Epithelial cell of esophagus (primary cell): ENCODE measurements at regions not wholly inside any gene's neighbourhood (a gene's known extent, or its start where the extent isn't known, plus 50 kb on each side); places are given as distances from the start of the nearest gene placed in this dataset.

Experiments
- DNase-seq: peaks from one replicate; pipeline ENCODE4 v3.0.0; 2010; ENCODE audit warnings: low read depth
- H3K4me3 ChIP-seq: 2 replicates; pipeline ENCODE4 v1.5.1; 2011; ENCODE audit warnings: mild to moderate bottlenecking, low read length, control low read depth
- TF ChIP-seq, protein P1 (sequence below): IDR thresholded peaks from 2 replicates; pipeline ENCODE4 v1.5.1; 2011; ENCODE audit warnings: low read depth, mild to moderate bottlenecking, low read length, control low read depth, inconsistent platforms; ENCODE audit not compliant: insufficient read depth; ENCODE audit errors: missing control alignments

- no peak for DNase-seq
- TF ChIP-seq, protein P1, sequence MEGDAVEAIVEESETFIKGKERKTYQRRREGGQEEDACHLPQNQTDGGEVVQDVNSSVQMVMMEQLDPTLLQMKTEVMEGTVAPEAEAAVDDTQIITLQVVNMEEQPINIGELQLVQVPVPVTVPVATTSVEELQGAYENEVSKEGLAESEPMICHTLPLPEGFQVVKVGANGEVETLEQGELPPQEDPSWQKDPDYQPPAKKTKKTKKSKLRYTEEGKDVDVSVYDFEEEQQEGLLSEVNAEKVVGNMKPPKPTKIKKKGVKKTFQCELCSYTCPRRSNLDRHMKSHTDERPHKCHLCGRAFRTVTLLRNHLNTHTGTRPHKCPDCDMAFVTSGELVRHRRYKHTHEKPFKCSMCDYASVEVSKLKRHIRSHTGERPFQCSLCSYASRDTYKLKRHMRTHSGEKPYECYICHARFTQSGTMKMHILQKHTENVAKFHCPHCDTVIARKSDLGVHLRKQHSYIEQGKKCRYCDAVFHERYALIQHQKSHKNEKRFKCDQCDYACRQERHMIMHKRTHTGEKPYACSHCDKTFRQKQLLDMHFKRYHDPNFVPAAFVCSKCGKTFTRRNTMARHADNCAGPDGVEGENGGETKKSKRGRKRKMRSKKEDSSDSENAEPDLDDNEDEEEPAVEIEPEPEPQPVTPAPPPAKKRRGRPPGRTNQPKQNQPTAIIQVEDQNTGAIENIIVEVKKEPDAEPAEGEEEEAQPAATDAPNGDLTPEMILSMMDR, result no peak
- no peak overlapping the region for H3K4me3 ChIP-seq
These were observed 58.3 kb downstream of the VCPKMT start for GRCh38 chr14:50058113-50058512.
